Neural cell (in vitro differentiated cells): ENCODE measurements at regions not wholly inside any gene's neighbourhood (a gene's known extent, or its start where the extent isn't known, plus 50 kb on each side); places are given as distances from the start of the nearest gene placed in this dataset.

Source experiments
- H2AFZ ChIP-seq: fragments of 200-600, 300-800 bp; sonication (generic), shearing (Covaris generic); 2 replicates; pipeline ENCODE4 v1.6.0; 2014; ENCODE audit warnings: low read depth, mild to moderate bottlenecking, antibody characterized with exemption, low read length, moderate library complexity
- H3F3A ChIP-seq: fragments of 200-600 bp; shearing (Covaris generic); 2 replicates; pipeline ENCODE4 v1.6.1; 2016; ENCODE audit warnings: mild to moderate bottlenecking, moderate library complexity, mixed read lengths, antibody characterized with exemption, low read length; ENCODE audit not compliant: insufficient read depth, poor library complexity, severe bottlenecking
- H3K27ac ChIP-seq: fragments of 200-600, 300-800 bp; sonication (generic), shearing (Covaris generic); 2 replicates; pipeline ENCODE4 v1.5.1; 2014; ENCODE audit warnings: mild to moderate bottlenecking, low read length, moderate library complexity
- H3K27me3 ChIP-seq: fragments of 300-800, 200-600 bp; sonication (generic), shearing (Covaris generic); 2 replicates; pipeline ENCODE4 v1.6.0; 2014; ENCODE audit warnings: mild to moderate bottlenecking, low read depth, low read length, moderate library complexity; ENCODE audit not compliant: insufficient read depth
- H3K36me3 ChIP-seq: fragments of 300-800, 200-600 bp; sonication (generic), shearing (Covaris generic); 2 replicates; pipeline ENCODE4 v1.5.1; 2014; ENCODE audit warnings: mild to moderate bottlenecking, antibody characterized with exemption, low read length, moderate library complexity; ENCODE audit not compliant: insufficient read depth
- H3K4me2 ChIP-seq: fragments of 300-800, 200-600 bp; sonication (generic), shearing (Covaris generic); 2 replicates; pipeline ENCODE4 v1.6.0; 2014; ENCODE audit warnings: mild to moderate bottlenecking, low read length
- H3K4me3 ChIP-seq: fragments of 300-800, 200-600 bp; sonication (generic), shearing (Covaris generic); 2 replicates; pipeline ENCODE4 v1.5.1; 2014; ENCODE audit warnings: mild to moderate bottlenecking, low read length, moderate library complexity
- H3K79me2 ChIP-seq: fragments of 200-600 bp; shearing (Covaris generic); replicated peaks from 2 replicates; pipeline ENCODE4 v1.6.0; 2014; ENCODE audit warnings: mild to moderate bottlenecking, low read length, moderate library complexity; ENCODE audit not compliant: insufficient read depth
- H3K9ac ChIP-seq: fragments of 300-800, 200-600 bp; sonication (generic), shearing (Covaris generic); 2 replicates; pipeline ENCODE4 v1.6.1; 2016; ENCODE audit warnings: mild to moderate bottlenecking, low read length, mixed read lengths
- H3K9me2 ChIP-seq: fragments of 200-600 bp; shearing (Covaris generic); 2 replicates; pipeline ENCODE4 v1.6.1; 2016; ENCODE audit warnings: mild to moderate bottlenecking, low read length, mixed read lengths; ENCODE audit not compliant: insufficient read depth
- H3K9me3 ChIP-seq: fragments of 200-600, 300-800 bp; sonication (generic), shearing (Covaris generic); 2 replicates; pipeline ENCODE4 v1.6.1; 2016; ENCODE audit warnings: mild to moderate bottlenecking, mixed run types, low read length, moderate library complexity, mixed read lengths
- H4K20me1 ChIP-seq: fragments of 200-600 bp; shearing (Covaris generic); 2 replicates; pipeline ENCODE4 v1.6.1; 2016; ENCODE audit warnings: mild to moderate bottlenecking, mixed run types; ENCODE audit not compliant: insufficient read depth
- EP300 ChIP-seq: fragments of 450-650 bp; conservative IDR thresholded peaks from 2 replicates; pipeline ENCODE4 v1.6.1; 2014; ENCODE audit warnings: antibody characterized with exemption, mild to moderate bottlenecking, moderate library complexity; ENCODE audit not compliant: poor library complexity, severe bottlenecking
- EZH2 ChIP-seq: fragments of 200-600, 300-800 bp; shearing (Covaris generic), sonication (generic); IDR thresholded peaks from 2 replicates; pipeline ENCODE4 v1.6.1; 2014; ENCODE audit warnings: antibody characterized with exemption, low read length, borderline replicate concordance, mild to moderate bottlenecking; ENCODE audit not compliant: insufficient read depth, poor library complexity, severe bottlenecking
- MXI1 ChIP-seq: fragments of 450-650 bp; conservative IDR thresholded peaks from 2 replicates; pipeline ENCODE4 v1.6.1; 2014; ENCODE audit warnings: antibody characterized with exemption, mild to moderate bottlenecking; ENCODE audit not compliant: poor library complexity, severe bottlenecking
- POLR2AphosphoS5 ChIP-seq: IDR thresholded peaks from 2 replicates; pipeline ENCODE4 v1.6.1; 2012
- RAD21 ChIP-seq: fragments of 450-650 bp; conservative IDR thresholded peaks from 2 replicates; pipeline ENCODE4 v1.6.1; 2014; ENCODE audit warnings: antibody characterized with exemption, mild to moderate bottlenecking, moderate library complexity
- REST ChIP-seq: IDR thresholded peaks from 2 replicates; pipeline ENCODE4 v1.6.1; 2012; ENCODE audit warnings: borderline replicate concordance
- SMC3 ChIP-seq: fragments of 450-650 bp; conservative IDR thresholded peaks from 2 replicates; pipeline ENCODE4 v1.6.1; 2014; ENCODE audit warnings: antibody characterized with exemption, mild to moderate bottlenecking, moderate library complexity; ENCODE audit not compliant: poor library complexity
- TAF1 ChIP-seq: IDR thresholded peaks from 2 replicates; pipeline ENCODE4 v1.6.1; 2012; ENCODE audit warnings: low read depth
- TF ChIP-seq, protein P1 (sequence below): fragments of 450-650 bp; IDR thresholded peaks from 2 replicates; pipeline ENCODE4 v1.5.1; 2014; ENCODE audit warnings: antibody characterized with exemption, mild to moderate bottlenecking, moderate library complexity; ENCODE audit not compliant: poor library complexity, severe bottlenecking

DNA sequence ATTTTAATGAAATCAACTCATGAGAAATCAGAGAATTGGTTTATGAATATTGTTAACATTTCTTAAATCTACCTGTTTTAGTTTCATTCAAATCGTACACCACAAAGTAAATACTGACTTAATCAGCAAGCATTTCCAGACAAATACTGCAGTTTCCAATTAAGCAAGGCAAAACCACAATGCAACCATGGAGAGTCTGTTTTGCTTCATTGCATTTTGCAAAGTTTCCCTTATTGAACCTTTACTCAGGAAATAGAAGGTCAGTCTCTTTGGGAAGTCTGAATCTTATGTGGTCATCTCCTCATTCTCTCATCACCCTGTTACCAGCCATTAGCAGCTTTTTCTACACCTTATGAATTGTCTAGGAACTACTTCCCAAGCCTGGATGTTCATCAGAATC lies 400.5 kb downstream of the IPMK start:
- Histone ChIP-seq H3K36me3 (no peaks in the 10 kb centered on the region), H3K79me2 (no peaks in the 10 kb centered on the region), H3K9ac (no peak overlapping the region), H4K20me1 (no peaks in the 10 kb centered on the region), H3K27ac (no peak overlapping the region), H3K9me2 (no peaks in the 10 kb centered on the region), H2AFZ (no peak overlapping the region), H3K4me3 (no peak overlapping the region), H3K4me2 (no peak overlapping the region), H3F3A (no peaks in the 10 kb centered on the region), H3K27me3 (no peaks in the 10 kb centered on the region), H3K9me3 (no peaks in the 10 kb centered on the region)
- TF ChIP-seq POLR2AphosphoS5 (no peak), RAD21 (no peak), MXI1 (no peak), EP300 (no peak), SMC3 (no peak), TAF1 (no peak), EZH2 (no peak), REST (no peak)
- TF ChIP-seq, protein P1, sequence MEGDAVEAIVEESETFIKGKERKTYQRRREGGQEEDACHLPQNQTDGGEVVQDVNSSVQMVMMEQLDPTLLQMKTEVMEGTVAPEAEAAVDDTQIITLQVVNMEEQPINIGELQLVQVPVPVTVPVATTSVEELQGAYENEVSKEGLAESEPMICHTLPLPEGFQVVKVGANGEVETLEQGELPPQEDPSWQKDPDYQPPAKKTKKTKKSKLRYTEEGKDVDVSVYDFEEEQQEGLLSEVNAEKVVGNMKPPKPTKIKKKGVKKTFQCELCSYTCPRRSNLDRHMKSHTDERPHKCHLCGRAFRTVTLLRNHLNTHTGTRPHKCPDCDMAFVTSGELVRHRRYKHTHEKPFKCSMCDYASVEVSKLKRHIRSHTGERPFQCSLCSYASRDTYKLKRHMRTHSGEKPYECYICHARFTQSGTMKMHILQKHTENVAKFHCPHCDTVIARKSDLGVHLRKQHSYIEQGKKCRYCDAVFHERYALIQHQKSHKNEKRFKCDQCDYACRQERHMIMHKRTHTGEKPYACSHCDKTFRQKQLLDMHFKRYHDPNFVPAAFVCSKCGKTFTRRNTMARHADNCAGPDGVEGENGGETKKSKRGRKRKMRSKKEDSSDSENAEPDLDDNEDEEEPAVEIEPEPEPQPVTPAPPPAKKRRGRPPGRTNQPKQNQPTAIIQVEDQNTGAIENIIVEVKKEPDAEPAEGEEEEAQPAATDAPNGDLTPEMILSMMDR: no peak

DNA sequence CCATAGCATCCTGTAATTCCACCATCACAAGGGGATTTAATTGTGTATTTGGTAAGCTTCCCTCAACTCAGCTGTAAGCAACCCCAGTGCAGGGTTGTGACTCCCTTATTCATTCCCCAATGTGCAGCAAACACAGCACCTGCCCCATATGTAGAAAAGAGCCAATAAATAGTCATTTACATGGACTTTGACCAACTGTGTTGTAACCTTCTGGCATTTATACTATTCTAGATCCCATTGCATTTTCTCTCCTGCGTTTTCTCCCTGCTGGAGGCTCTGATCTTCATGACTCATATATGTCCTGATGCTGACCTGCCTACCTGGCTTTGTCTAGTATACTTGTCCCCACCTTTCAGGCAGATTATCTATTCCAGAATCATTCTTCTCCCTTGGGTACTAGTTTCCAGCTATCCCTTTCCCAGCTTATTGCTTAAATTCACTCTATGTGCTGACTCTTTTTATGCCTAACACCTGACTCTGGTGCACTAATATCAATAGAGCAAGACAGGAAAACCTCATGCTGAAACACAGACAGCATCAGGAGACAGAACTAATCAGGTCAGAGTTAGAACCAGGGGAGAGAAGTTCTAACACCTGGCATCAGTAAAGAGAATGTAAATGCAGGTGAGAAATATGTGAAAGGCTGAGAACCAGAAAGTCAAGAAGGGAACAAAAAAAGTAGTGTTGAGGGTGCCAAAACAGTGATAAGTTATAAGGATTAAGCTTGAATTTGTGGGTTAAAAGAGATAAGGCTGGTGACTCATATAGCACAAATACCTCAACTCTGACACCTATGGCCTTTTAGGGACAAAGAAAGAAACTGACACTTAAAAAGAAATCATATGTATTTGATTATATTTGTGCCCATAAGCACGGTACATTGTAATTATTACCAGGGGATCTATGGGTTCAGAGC lies 402.7 kb downstream of the IPMK start:
- H3K79me2 ChIP-seq: no peaks in the 10 kb centered on the region
- H3K27ac ChIP-seq: no peak overlapping the region
- no peak overlapping the region for H2AFZ ChIP-seq
- H3K27me3 ChIP-seq: no peaks in the 10 kb centered on the region
- TF ChIP-seq EP300 (no peak), MXI1 (no peak), SMC3 (no peak), POLR2AphosphoS5 (no peak), REST (no peak), TAF1 (no peak), EZH2 (no peak), RAD21 (no peak)
- TF ChIP-seq, protein P1: no peak
- no peaks in the 10 kb centered on the region for H3K36me3 ChIP-seq
- H3K4me3 ChIP-seq: no peak overlapping the region
- no peaks in the 10 kb centered on the region for H3F3A ChIP-seq
- H4K20me1 ChIP-seq: no peaks in the 10 kb centered on the region
- no peak overlapping the region for H3K9ac ChIP-seq
- H3K4me2 ChIP-seq: no peak overlapping the region
- no peaks in the 10 kb centered on the region for H3K9me3 ChIP-seq
- no peaks in the 10 kb centered on the region for H3K9me2 ChIP-seq
